HepG2 (cell line): ENCODE measurements at regions not wholly inside any gene's neighbourhood (a gene's known extent, or its start where the extent isn't known, plus 50 kb on each side); places are given as distances from the start of the nearest gene placed in this dataset.
"Not testable (repeated sequence)": the region's sequence is repeated elsewhere in the genome, so short reads cannot be mapped to it uniquely, and the experiment has no call there.

Experiments used
- ATAC-seq: fragments of 200-7000 bp; cut with Tn5 transposase; 3 replicates; pipeline ENCODE4 v1.9.1; 2020; ENCODE audit warnings: mild to moderate bottlenecking, moderate library complexity
- BruUV-seq: library from RNA; stranded (reverse); fragments of 400-500 nt; replicated peaks from 2 replicates; lab custom pipeline; 2021; lab: Mats Ljungman, UMichigan
- CTCF ChIA-PET: fragments of 300-600 bp; formaldehyde crosslinking; extraction: SDS; loops from one replicate; lab custom pipeline; 2021; ENCODE audit warnings: low total read pairs, inconsistent platforms, low intra/inter-chr PET ratio; lab: Yijun Ruan, JAX
- POLR2A ChIA-PET: fragments of 350-600 bp; sonication (Branson Sonifier 250); formaldehyde crosslinking; loops from one replicate; lab custom pipeline; 2020; ENCODE audit warnings: antibody characterized with exemption, inconsistent platforms; lab: Yijun Ruan, JAX
- DNase-seq: peaks from one replicate; pipeline ENCODE4 v3.0.0-alpha.2; 2015; ENCODE audit warnings: low spot score
- FAIRE-seq: peaks from 3 replicates; lab custom pipeline; 2011; peaks lifted over from hg19 to GRCh38; lab: Jason Lieb, UNC
- H2AFZ ChIP-seq: one replicate; pipeline ENCODE4 v1.6.1; 2011; ENCODE audit warnings: low read length, inconsistent platforms
- H3K27ac ChIP-seq: fragments of 300-600 bp; 3 replicates; pipeline ENCODE4 v1.8.0; 2011; ENCODE audit warnings: mixed run types, mild to moderate bottlenecking, mixed read lengths, low read length, inconsistent platforms; ENCODE audit not compliant: insufficient read depth; ENCODE audit errors: extremely low read length
- H3K27me3 ChIP-seq, 2 experiments: fragments of 200-600 bp in 1 of 2; 2 replicates in 1 of 2; 3 replicates in 1 of 2; pipeline versions ENCODE4 v1.6.0 to v1.8.0; 2011; ENCODE audit warnings: low read length in 2 of 2, mild to moderate bottlenecking in 2 of 2, moderate library complexity in 2 of 2, inconsistent platforms in 1 of 2; ENCODE audit not compliant: insufficient read depth in 2 of 2, control insufficient read depth in 1 of 2
- H3K36me3 ChIP-seq, 2 experiments: fragments of 200-600 bp in 1 of 2; replicated peaks in 1 of 2; 2 replicates in 1 of 2; 3 replicates in 1 of 2; pipeline versions ENCODE4 v1.5.1 to v1.8.0; 2011; ENCODE audit warnings: low read length in 2 of 2, inconsistent platforms in 1 of 2; ENCODE audit not compliant: insufficient read depth in 2 of 2, control insufficient read depth in 1 of 2
- H3K4me1 ChIP-seq: 2 replicates; pipeline ENCODE4 v1.5.1; 2012; ENCODE audit warnings: low read length, inconsistent platforms; ENCODE audit not compliant: insufficient read depth
- H3K4me2 ChIP-seq: 2 replicates; pipeline ENCODE4 v1.6.0; 2011; ENCODE audit warnings: low read depth, low read length, inconsistent platforms
- H3K4me3 ChIP-seq, 3 experiments: fragments of 200-600 bp in 1 of 3; sonication (generic), shearing (Covaris generic) in 1 of 3; replicated peaks in 1 of 3; 2 replicates each; pipeline ENCODE4 v1.5.1; 2011 to 2016; ENCODE audit warnings: low read length in 3 of 3, inconsistent platforms in 2 of 3, low read depth in 2 of 3, mild to moderate bottlenecking in 2 of 3, control low read depth in 1 of 3, mixed read lengths in 1 of 3; ENCODE audit not compliant: insufficient read depth in 1 of 3
- H3K79me2 ChIP-seq: one replicate; pipeline ENCODE4 v1.6.1; 2011; ENCODE audit warnings: low read length, inconsistent platforms; ENCODE audit not compliant: insufficient read depth
- H3K9ac ChIP-seq: 2 replicates; pipeline ENCODE4 v1.6.0; 2011; ENCODE audit warnings: mild to moderate bottlenecking, low read depth, low read length, inconsistent platforms; ENCODE audit not compliant: insufficient read depth
- H3K9me3 ChIP-seq: 2 replicates; pipeline ENCODE4 v1.5.1; 2012; ENCODE audit warnings: mild to moderate bottlenecking, low read length
- H4K20me1 ChIP-seq: 2 replicates; pipeline ENCODE4 v1.6.0; 2011; ENCODE audit warnings: inconsistent platforms, mild to moderate bottlenecking, low read length, moderate library complexity; ENCODE audit not compliant: insufficient read depth
- CEBPB ChIP-seq: IDR thresholded peaks from 2 replicates; pipeline ENCODE4 v1.6.1; 2011; ENCODE audit warnings: low read depth, low read length, improper control_type of control experiment, borderline replicate concordance
- CEBPG ChIP-seq: IDR thresholded peaks from 2 replicates; pipeline ENCODE4 v1.6.1; 2016
- JUND ChIP-seq: sonication (generic); formaldehyde crosslinking; IDR thresholded peaks from 2 replicates; pipeline ENCODE4 v1.8.0; 2022; ENCODE audit warnings: mild to moderate bottlenecking, missing genetic modification reagents
- ZNF138 ChIP-seq: sonication (generic); formaldehyde crosslinking; IDR thresholded peaks from 2 replicates; pipeline ENCODE4 v1.5.0; 2020; ENCODE audit warnings: mild to moderate bottlenecking, low read depth, missing genetic modification reagents
- whole genome bisulfite sequencing: methylation state at CpG from one replicate; pipeline ENCODE4 v1.1.6; 2017; ENCODE audit warnings: low lambda C conversion rate; 5-methylcytosine and 5-hydroxymethylcytosine counted together
- in situ Hi-C: cut with HindIII; loops from 2 replicates; pipeline ENCODE4 v1.10.0; 2017; ENCODE audit warnings: low pct_unique_long_range_greater_than_20kb; ENCODE audit not compliant: extremely low pct_ligation_motif_present
- intact Hi-C: fragments of 100-400 bp; cut with micrococcal nuclease; formaldehyde crosslinking; loops from one replicate; pipeline ENCODE4 v1.10.0; 2022; ENCODE audit not compliant: unreplicated experiment
- small RNA-seq, 3 experiments: library from RNA; depleted of rRNA; stranded (forward); fragments of <200 nt; gene quantifications; one replicate each; pipeline ENCODE3, GENCODE V24; 2012; ENCODE audit warnings: low read depth in 2 of 3, low replicate concordance in 1 of 3; ENCODE audit not compliant: insufficient read length in 3 of 3, insufficient read depth in 2 of 3

DNA sequence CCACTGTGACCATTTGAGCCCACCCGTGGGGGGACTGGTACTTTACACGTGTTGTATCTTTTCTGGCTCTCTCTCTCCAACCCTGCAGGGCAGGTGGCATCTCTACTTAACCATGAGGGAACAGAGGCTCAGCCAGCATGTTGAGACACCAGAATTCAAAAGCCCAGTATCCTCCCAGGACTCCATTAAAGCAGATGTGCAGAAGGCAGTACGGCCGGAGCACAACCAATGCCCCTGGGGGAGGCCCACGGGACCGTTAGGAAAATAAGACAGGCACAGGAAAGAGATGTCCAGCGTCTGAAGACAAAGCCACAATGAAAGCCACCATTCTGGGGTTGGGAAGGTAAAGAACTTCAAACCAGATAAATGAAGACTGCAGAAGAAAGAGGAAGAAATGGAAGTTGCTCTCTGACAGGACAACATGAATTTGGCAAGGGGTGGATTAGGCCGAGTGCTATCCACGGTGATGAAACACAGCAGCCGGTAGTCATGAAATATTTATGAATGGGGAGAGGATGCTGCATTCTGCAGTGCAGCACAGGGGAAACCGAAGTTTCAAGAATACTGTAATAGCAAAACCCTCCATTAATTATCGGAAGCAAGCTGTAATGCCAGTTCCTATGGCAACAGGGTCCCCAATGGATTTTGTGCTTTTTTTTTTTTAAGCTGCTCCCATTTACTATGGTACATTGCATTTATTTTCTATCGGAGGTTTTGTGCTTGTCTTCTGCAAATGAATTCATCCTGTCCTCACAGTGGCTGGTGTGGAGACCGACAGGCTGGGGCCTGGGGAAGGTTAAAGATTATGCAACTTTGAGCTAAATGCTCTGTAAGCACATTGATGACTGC is 179.4 kb downstream of the NRN1 start:
- ChIA-PET POLR2A (no interaction called here), CTCF (no interaction called here)
- in situ Hi-C loops = no loop called here
- BruUV-seq = no TSS peak
- H3K9ac ChIP-seq = no peak overlapping the region
- H3K36me3 ChIP-seq = no peaks in the 10 kb centered on the region
- H3K27me3 ChIP-seq = peaks cover 0 to 14% of the 10 kb centered on the region in 2 experiments; a peak in 2 of 5 replicates
- H3K4me3 ChIP-seq = no peak overlapping the region
- ATAC-seq (peak; percentile 40; the same call in 2 of the 3 replicates), FAIRE-seq (no peak), DNase-seq (no peak)
- intact Hi-C loops = no loop called here
- no peak overlapping the region for H2AFZ ChIP-seq
- TF ChIP-seq JUND (no peak), ZNF138 (no peak), CEBPB (peak; percentile 28; the same call in 1 of the 2 replicates), CEBPG (CRISPR knock-in tag) (0 out of 2 replicates have a peak, but pooled peaks have one; percentile 18)
- H3K27ac ChIP-seq = no peak overlapping the region
- WGBS = 27% methylated on average over 14 of the region's 14 CpGs
- H3K4me2 ChIP-seq = no peak overlapping the region
- H3K79me2 ChIP-seq = no peaks in the 10 kb centered on the region
- H3K4me1 ChIP-seq = no peaks in the 10 kb centered on the region
- no peaks in the 10 kb centered on the region for H3K9me3 ChIP-seq
- H4K20me1 ChIP-seq = no peaks in the 10 kb centered on the region

DNA sequence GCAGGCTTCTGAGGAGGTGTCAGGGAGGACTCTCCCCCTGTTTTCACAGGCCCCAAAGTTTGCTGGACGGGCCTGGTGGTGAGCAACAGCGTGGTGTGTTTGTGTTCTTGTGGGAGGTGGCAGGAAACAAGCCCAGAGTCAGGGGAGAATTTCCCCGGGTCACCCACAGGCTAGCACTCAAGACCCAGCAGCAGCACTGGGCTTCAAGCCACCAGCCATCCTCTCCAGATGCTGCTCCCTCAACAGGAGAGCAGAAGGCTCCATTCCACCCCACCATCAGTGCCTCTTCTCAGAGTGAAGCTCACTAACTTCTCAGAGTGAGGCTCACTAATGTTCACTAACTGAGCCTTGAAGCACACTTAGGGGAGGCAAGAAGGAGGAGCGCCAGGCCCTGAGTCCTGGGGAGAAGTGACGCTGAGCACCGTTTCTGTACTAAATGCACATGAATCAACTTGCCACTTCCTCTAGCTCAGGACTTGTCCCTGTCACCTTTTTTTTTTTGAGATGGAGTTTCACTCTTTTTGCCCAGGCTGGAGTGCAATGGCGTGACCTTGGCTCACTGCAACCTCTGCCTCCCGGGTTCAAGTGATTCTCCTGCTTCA is 182.2 kb downstream of the NRN1 start:
- DNase-seq, BruUV-seq, POLR2A ChIA-PET, H3K79me2 ChIP-seq, ATAC-seq, H3K4me2 ChIP-seq, H3K27ac ChIP-seq, H3K4me3 ChIP-seq, in situ Hi-C loops, FAIRE-seq, H3K9me3 ChIP-seq, H3K4me1 ChIP-seq, intact Hi-C loops, H4K20me1 ChIP-seq, H3K36me3 ChIP-seq, CTCF ChIA-PET, H3K27me3 ChIP-seq, H3K9ac ChIP-seq, H2AFZ ChIP-seq: not testable (repeated sequence)
- 47% methylated on average over 8 of the region's 8 CpGs for WGBS

Small RNA genes in the stretch of these regions (small RNA-seq; reads per million reads assigned to genes)
- gene RN7SL221P = 0 reads per million in 3 experiments
